OCI-LY7 (cell line): ENCODE measurements at regions not wholly inside any gene's neighbourhood (a gene's known extent, or its start where the extent isn't known, plus 50 kb on each side); places are given as distances from the start of the nearest gene placed in this dataset.

ENCODE experiments used
- CTCF ChIP-seq: fragments of 200-600 bp; sonication (generic); conservative IDR thresholded peaks from 2 replicates; pipeline ENCODE4 v1.5.1; 2014; ENCODE audit warnings: mild to moderate bottlenecking, antibody characterized with exemption, low read length, moderate library complexity, mixed read lengths
- EZH2phosphoT487 ChIP-seq: fragments of 200-600 bp; sonication (generic); IDR thresholded peaks from 2 replicates; pipeline ENCODE4 v1.6.1; 2018; ENCODE audit warnings: low read depth, borderline replicate concordance, mild to moderate bottlenecking, mixed run types, antibody characterized with exemption, low read length, moderate library complexity, mixed read lengths

GRCh38 chr6:140915551-140915950, 1217.2 kb upstream of the GJE1 start:
- TF ChIP-seq CTCF, result no peak
- no peak for TF ChIP-seq EZH2phosphoT487
